Activated CD4-positive, alpha-beta T cell treated with anti-CD3 and anti-CD28 coated beads for 36 hours (primary cell): ENCODE measurements at regions not wholly inside any gene's neighbourhood (a gene's known extent, or its start where the extent isn't known, plus 50 kb on each side); places are given as distances from the start of the nearest gene placed in this dataset.
"Not testable (repeated sequence)": the region's sequence is repeated elsewhere in the genome, so short reads cannot be mapped to it uniquely, and the experiment has no call there.

Source experiments
- ATAC-seq: fragments of 200-7000 bp; cut with Tn5 transposase; one replicate; pipeline ENCODE4 v1.10.0; 2021; ENCODE audit warnings: mild to moderate bottlenecking, moderate library complexity
- CTCF ChIA-PET: fragments of 350-600 bp; sonication (Branson Sonifier 250); formaldehyde crosslinking; loops from one replicate; lab custom pipeline; 2021; ENCODE audit warnings: antibody characterized with exemption; lab: Charles Lee
- POLR2A ChIA-PET: fragments of 350-600 bp; sonication (Branson Sonifier 250); formaldehyde crosslinking; loops from one replicate; lab custom pipeline; 2021; ENCODE audit warnings: antibody characterized with exemption, inconsistent platforms; lab: Charles Lee
- DNase-seq: peaks from one replicate; pipeline ENCODE4 v3.0.0-alpha.2; 2020
- H3K27ac Mint-ChIP-seq: one replicate; pipeline ENCODE4 v1.8.0; 2021; ENCODE audit warnings: mixed read lengths
- H3K27me3 Mint-ChIP-seq: one replicate; pipeline ENCODE4 v1.8.0; 2021; ENCODE audit warnings: mixed read lengths
- H3K36me3 Mint-ChIP-seq: one replicate; pipeline ENCODE4 v1.8.0; 2021; ENCODE audit warnings: low read depth, mixed read lengths
- H3K4me1 Mint-ChIP-seq: one replicate; pipeline ENCODE4 v1.8.0; 2021; ENCODE audit warnings: mixed read lengths
- H3K4me3 Mint-ChIP-seq: one replicate; pipeline ENCODE4 v1.8.0; 2021; ENCODE audit warnings: mild to moderate bottlenecking, moderate library complexity, mixed read lengths
- H3K9me3 Mint-ChIP-seq: one replicate; pipeline ENCODE4 v1.8.0; 2021; ENCODE audit warnings: low read depth, mixed read lengths
- intact Hi-C, 2 experiments: fragments of 100-400 bp; cut with DNase I in 1 of 2; cut with micrococcal nuclease in 1 of 2; formaldehyde crosslinking; loops; one replicate each; pipeline versions ENCODE4 v1.14.2 to v1.15.1; 2022 to 2024; cut with DNase I, micrococcal nuclease

DNA sequence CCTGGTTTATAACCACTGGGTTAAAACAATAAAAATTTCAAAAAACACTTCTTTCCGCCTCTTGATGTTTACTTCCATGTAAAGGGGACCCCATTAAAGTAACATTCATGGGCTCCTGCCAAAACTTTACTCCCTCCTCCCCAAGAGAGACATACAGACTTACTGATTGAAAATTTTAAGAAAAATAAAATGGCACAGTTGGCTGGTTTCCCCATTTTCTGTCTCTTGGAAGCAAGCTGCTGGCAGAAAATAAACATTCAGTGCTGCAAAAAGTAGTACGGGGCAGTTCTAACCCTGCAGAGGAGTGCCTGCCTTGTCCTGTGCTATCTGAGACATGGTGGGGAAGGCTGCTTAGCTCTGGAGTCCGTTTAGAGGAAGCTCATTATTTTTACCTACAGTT lies 187.3 kb upstream of the INTU start:
- Mint-ChIP-seq H3K36me3 (no peaks in the 10 kb centered on the region), H3K27ac (no peak overlapping the region), H3K9me3 (no peaks in the 10 kb centered on the region), H3K4me1 (no peaks in the 10 kb centered on the region), H3K4me3 (no peak overlapping the region), H3K27me3 (no peaks in the 10 kb centered on the region)
- DNase-seq (no peak), ATAC-seq (no peak)
- POLR2A ChIA-PET: no interaction called here
- intact Hi-C loops: no loop called here
- CTCF ChIA-PET: no interaction called here

DNA sequence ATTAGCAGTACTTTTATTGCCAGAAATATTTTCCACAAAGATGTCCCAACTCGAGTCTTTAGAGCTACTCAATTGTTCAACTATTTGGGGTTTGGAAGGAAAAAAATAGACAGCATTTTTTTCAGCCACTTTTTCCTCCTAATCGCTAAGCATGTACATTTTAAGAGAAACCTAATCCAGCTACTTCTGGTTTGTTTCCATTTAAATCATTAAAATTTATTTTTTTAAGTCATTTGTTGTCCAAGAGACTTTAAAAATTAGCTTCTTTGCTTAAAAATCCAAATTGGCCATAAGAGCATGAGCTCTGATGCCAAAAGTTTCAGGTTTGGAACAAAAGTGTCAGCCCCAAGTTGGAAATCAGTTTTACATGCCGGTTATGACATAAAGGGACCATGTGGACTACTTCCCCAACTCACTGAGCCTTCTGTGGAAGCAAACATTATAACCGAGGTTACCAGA lies 186.3 kb upstream of the INTU start:
- Mint-ChIP-seq H3K4me3 (no peak overlapping the region), H3K27me3 (no peaks in the 10 kb centered on the region), H3K4me1 (no peaks in the 10 kb centered on the region), H3K9me3 (no peaks in the 10 kb centered on the region), H3K27ac (no peak overlapping the region), H3K36me3 (no peaks in the 10 kb centered on the region)
- ChIA-PET CTCF (interaction anchor here (0.7 kb wide), 1 partner anchor 83 kb away, joined by 5 read pairs; no protein-coding TSS in a partner anchor), POLR2A (no interaction called here)
- no peak for ATAC-seq
- intact Hi-C loops: no loop called here
- no peak for DNase-seq

DNA sequence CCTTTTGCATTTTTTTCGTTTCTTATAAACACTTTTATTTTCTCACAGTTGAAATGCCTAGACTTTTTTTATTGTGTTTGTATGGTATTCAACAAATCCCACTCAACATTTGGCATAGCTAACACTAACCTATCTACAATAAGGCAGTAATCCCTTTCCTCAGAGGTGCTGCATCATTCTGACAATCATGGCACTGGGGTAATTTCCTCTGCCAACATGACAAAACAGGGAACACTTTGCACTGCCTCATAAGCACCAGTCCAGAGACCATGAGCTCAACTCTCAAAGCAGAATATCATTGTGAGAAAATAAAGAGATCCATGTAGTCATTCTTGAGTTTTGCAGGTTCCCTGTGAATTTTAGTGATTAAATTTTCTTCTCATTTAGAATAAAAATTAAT lies 183.8 kb upstream of the INTU start:
- no peak overlapping the region for H3K27ac Mint-ChIP-seq
- DNase-seq (no peak), ATAC-seq (no peak)
- H3K9me3 Mint-ChIP-seq: no peaks in the 10 kb centered on the region
- no peaks in the 10 kb centered on the region for H3K36me3 Mint-ChIP-seq
- ChIA-PET POLR2A (no interaction called here), CTCF (no interaction called here)
- no peaks in the 10 kb centered on the region for H3K27me3 Mint-ChIP-seq
- no peak overlapping the region for H3K4me3 Mint-ChIP-seq
- H3K4me1 Mint-ChIP-seq: no peaks in the 10 kb centered on the region
- intact Hi-C loops: no loop called here

DNA sequence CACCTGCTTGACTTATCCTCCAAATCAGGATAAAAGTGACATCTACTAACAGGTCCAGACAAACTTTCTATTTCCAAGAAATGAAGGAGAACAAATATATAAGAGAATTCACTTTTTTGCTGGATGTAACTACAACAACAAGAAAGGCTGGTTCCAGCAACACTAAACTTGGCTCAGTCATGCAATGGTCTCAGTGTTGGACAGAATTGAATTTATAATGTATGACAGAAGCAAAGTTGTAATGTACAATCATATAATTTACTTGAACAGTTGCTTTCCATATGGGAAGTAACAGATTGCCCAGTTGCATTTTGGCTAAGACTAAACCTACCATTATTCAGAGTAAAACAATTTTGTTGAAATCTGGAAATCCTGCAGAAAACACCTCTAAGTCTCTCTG lies 183.3 kb upstream of the INTU start:
- ATAC-seq (no peak), DNase-seq (no peak)
- Mint-ChIP-seq H3K4me3 (no peak overlapping the region), H3K27ac (no peak overlapping the region), H3K36me3 (no peaks in the 10 kb centered on the region), H3K9me3 (no peaks in the 10 kb centered on the region), H3K4me1 (no peaks in the 10 kb centered on the region), H3K27me3 (no peaks in the 10 kb centered on the region)
- ChIA-PET POLR2A (no interaction called here), CTCF (no interaction called here)
- intact Hi-C loops: no loop called here

DNA sequence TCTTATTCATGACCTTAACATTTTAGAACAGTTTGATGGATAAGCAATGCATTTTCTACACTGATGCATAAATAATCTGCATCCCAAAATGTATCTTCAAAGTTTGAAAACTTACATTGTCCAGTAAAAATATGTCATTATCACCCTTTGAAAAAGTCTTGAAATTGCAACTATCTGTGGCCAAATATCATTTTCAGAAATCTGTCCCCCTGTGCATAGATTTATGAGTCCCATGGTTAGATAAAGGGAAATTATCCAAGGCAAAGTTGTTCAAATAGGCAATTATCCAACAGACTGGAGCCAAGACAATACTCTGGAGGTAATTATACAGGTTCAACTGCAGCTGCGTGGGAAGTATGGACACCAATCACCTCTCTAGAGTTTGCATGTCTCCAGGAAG lies 182.5 kb upstream of the INTU start:
- CTCF ChIA-PET: no interaction called here

DNA sequence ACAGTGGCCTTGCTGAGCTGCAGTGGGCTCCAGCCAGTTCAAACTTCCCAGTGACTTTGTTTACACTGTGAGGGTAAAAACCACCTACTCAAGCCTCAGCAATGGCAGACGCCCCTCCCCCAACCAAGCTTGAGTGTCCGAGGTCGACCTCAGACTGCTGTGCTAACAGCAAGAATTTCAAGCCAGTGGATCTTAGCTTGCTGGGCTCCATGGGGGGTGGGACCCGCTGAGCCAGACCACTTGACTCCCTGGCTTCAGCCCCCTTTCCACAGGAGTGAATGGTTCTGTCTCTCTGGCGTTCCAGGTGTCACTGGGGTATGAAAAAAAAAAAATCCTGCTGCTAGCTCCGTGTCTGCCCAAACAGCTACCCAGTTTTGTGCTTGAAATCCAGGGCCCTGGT lies 168.9 kb upstream of the INTU start:
- H3K36me3 Mint-ChIP-seq: no peaks in the 10 kb centered on the region
- peaks cover 3% of the 10 kb centered on the region for H3K9me3 Mint-ChIP-seq
- ChIA-PET POLR2A (no interaction called here), CTCF (no interaction called here)
- ATAC-seq (no peak), DNase-seq (no peak)
- no peaks in the 10 kb centered on the region for H3K27me3 Mint-ChIP-seq
- no peak overlapping the region for H3K27ac Mint-ChIP-seq
- no peak overlapping the region for H3K4me3 Mint-ChIP-seq
- intact Hi-C loops: no loop called here
- no peaks in the 10 kb centered on the region for H3K4me1 Mint-ChIP-seq

More for the DNA sequence above, 182.5 kb upstream of the INTU start:
- Mint-ChIP-seq H3K4me1 (no peaks in the 10 kb centered on the region), H3K9me3 (no peaks in the 10 kb centered on the region), H3K36me3 (no peaks in the 10 kb centered on the region), H3K27me3 (no peaks in the 10 kb centered on the region), H3K4me3 (no peak overlapping the region), H3K27ac (no peak overlapping the region)
- DNase-seq (no peak), ATAC-seq (no peak)
- POLR2A ChIA-PET: no interaction called here
- intact Hi-C loops: no loop called here

DNA sequence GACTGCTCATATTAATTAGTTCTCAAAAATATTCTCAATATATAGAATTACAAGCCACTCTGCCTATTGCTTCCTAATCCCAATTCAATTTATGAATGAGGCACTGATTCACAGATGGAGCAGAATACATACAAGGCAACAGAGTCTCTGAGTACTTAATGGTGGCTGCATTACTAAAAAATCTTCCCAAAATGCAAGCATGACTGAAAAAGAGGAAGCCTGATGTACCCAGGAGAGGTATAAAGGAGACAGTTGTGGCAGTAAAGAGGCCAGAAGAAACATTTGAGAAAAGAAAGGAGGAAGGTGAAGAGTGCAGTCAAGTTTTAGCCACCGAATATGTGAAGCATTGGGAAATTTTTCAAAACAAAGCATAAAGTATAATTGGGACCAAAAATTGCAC lies 163.2 kb upstream of the INTU start:
- ATAC-seq (no peak), DNase-seq (no peak)
- Mint-ChIP-seq H3K36me3 (no peaks in the 10 kb centered on the region), H3K4me1 (no peaks in the 10 kb centered on the region), H3K9me3 (no peaks in the 10 kb centered on the region), H3K27me3 (no peaks in the 10 kb centered on the region), H3K27ac (no peak overlapping the region), H3K4me3 (no peak overlapping the region)
- ChIA-PET POLR2A (no interaction called here), CTCF (interaction anchor here (1.0 kb wide), 1 partner anchor 9 kb away, joined by 4 read pairs; no protein-coding TSS in a partner anchor)
- intact Hi-C loops: no loop called here

DNA sequence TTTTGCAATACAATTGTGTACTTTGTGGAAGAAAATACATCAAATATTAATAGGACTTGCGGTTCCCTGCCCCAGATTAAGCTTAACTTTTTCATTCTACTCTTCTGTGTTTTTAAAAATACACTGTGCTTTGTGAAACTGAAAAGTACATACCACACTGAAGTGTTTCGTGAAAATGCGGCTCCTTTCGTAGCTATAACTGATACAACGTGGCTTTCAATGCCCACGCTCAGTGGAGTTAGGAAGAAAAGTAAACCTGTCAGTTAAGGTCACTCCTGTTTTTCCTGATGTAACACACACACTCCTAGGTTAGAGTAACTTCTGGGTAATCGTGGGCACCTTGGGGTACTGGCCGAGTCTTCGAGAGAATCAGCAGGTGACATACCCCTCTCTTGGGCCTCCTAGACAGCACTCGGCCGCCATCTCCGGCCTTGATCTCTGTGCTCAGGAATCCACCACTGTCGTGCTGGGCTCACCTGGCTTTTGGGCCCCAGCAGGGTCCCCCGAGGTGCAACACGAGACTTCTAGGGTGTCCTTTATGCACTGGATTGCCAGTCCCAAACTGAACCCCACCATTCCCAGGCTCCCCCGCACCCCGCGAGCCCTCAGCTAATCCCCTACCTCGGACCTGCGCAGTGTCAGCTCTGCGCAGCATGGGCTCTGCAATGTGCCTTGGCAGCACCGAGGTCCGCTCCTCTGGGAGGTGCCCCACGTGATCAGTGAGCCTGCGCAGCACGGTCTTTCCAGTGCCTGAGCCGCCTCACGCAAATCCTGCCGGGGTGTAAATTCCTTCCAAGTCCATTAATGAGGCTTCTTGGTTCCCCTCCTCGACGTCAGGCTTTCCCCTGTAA lies 162.6 kb upstream of the INTU start:
- no peaks in the 10 kb centered on the region for H3K27me3 Mint-ChIP-seq
- CTCF ChIA-PET: no interaction called here
- POLR2A ChIA-PET: no interaction called here

DNA sequence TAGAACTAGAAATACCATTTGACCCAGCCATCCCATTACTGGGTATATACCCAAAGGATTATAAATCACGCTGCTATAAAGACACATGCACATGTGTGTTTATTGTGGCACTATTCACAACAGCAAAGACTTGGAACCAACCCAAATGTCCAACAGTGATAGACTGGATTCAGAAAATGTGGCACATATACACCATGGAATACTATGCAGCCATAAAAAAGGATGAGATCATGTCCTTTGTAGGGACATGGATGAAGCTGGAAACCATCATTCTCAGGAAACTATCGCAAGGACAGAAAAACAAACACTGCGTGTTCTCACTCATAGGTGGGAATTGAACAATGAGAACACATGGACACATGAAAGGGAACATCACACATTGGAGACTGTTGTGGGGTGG lies 154.5 kb upstream of the INTU start:
- H3K27ac Mint-ChIP-seq, H3K36me3 Mint-ChIP-seq, POLR2A ChIA-PET, H3K9me3 Mint-ChIP-seq, intact Hi-C loops, H3K4me1 Mint-ChIP-seq, H3K27me3 Mint-ChIP-seq, H3K4me3 Mint-ChIP-seq, ATAC-seq, DNase-seq: not testable (repeated sequence)
- CTCF ChIA-PET: interaction anchor here (0.8 to 1.0 kb wide), 2 partner anchors 9 to 1419 kb away, joined by 3 to 4 read pairs; no protein-coding TSS in a partner anchor

More for the DNA sequence above, 162.6 kb upstream of the INTU start:
- no peak for ATAC-seq
- no peak for DNase-seq
- H3K27ac Mint-ChIP-seq: no peak overlapping the region
- H3K9me3 Mint-ChIP-seq: no peaks in the 10 kb centered on the region
- no peaks in the 10 kb centered on the region for H3K36me3 Mint-ChIP-seq
- no peak overlapping the region for H3K4me3 Mint-ChIP-seq
- H3K4me1 Mint-ChIP-seq: no peaks in the 10 kb centered on the region
- intact Hi-C loops: no loop called here

DNA sequence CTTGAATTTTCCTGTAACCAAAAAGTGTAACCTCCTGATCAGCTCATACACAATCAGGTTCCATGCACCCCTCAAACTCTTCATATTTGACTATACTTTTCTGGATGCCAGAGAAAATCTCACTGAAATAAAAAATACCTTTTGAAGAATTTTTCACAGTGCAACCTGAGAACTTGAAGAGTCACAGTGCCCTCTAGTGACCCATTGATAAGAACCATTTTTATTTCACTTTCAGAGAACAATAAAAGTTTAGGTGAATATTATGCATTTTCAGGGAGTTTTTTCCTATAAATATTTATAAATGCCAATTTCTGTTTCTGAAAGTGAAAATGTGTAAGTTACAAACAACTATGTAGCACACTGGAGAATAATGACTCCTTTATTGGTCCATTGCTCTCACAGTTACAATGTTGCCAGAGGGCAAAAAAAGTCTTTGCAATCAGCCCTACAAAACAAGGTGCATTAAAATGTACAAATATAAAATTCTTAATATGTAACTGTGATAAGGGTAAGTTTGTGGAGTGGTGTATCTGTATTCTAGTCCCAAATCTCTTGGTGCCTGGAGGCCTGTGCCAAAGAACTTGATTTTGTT lies 153.6 kb upstream of the INTU start:
- Mint-ChIP-seq H3K9me3 (no peaks in the 10 kb centered on the region), H3K27me3 (no peaks in the 10 kb centered on the region), H3K4me1 (no peaks in the 10 kb centered on the region), H3K4me3 (no peak overlapping the region), H3K27ac (no peak overlapping the region), H3K36me3 (no peaks in the 10 kb centered on the region)
- POLR2A ChIA-PET: no interaction called here
- DNase-seq (no peak), ATAC-seq (no peak)
- CTCF ChIA-PET: interaction anchor here (0.8 to 1.0 kb wide), 2 partner anchors 10 to 1420 kb away, joined by 3 to 4 read pairs; no protein-coding TSS in a partner anchor
- intact Hi-C loops: no loop called here

DNA sequence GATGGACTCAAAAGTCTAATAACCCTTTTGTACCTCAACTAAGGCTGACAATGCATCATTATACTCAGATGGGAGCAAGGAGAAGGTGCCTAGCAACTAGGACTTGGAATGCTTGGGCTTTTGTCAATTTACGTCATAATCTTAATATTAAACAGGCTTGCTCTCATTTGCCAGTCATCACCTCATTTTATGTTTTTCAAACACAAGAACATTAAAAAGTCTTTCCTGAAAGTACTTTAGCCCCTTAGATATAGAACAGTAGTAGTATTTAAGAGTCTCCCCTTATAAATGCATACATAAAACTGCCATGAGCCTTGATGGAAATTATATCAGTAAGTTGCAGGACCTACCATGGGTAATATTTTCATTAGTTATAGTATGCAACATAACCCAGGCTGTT lies 150.7 kb upstream of the INTU start:
- POLR2A ChIA-PET: no interaction called here
- no peak for ATAC-seq
- intact Hi-C loops: no loop called here

DNA sequence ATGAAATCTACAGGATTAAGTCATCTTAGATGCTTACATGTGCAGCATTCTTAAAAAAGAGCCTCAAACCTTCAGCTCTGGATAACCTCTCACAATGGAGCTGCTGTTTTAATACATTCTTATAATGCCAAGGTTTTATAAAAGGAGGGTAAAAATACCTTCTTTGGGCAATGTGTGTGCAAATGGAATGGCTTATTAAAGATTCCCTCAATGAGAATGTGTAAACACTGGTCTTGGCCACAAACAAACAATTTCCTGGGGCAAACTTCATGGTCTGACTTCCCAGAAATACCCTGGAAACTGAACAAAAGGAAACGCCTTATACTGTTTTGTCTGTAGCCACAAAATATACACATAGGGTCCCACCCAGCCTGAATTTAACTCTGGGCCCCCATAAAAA lies 148.6 kb upstream of the INTU start:
- H3K4me3 Mint-ChIP-seq: no peak overlapping the region
- ATAC-seq (no peak), DNase-seq (no peak)
- no peak overlapping the region for H3K27ac Mint-ChIP-seq
- H3K9me3 Mint-ChIP-seq: no peaks in the 10 kb centered on the region
- H3K36me3 Mint-ChIP-seq: no peaks in the 10 kb centered on the region
- intact Hi-C loops: no loop called here
- no peaks in the 10 kb centered on the region for H3K4me1 Mint-ChIP-seq
- CTCF ChIA-PET: no interaction called here
- POLR2A ChIA-PET: no interaction called here
- peaks cover 2% of the 10 kb centered on the region for H3K27me3 Mint-ChIP-seq

More for the DNA sequence above, 150.7 kb upstream of the INTU start:
- H3K4me3 Mint-ChIP-seq: no peak overlapping the region
- no peaks in the 10 kb centered on the region for H3K27me3 Mint-ChIP-seq
- H3K9me3 Mint-ChIP-seq: no peaks in the 10 kb centered on the region
- H3K36me3 Mint-ChIP-seq: no peaks in the 10 kb centered on the region
- no peak overlapping the region for H3K27ac Mint-ChIP-seq
- no peak for DNase-seq
- CTCF ChIA-PET: no interaction called here
- H3K4me1 Mint-ChIP-seq: no peaks in the 10 kb centered on the region
